HG03060 (cell line): ENCODE measurements at regions not wholly inside any gene's neighbourhood (a gene's known extent, or its start where the extent isn't known, plus 50 kb on each side); places are given as distances from the start of the nearest gene placed in this dataset.
A peak's percentile ranks its signal among the peaks of the same experiment; 100 is the strongest.
"Not testable (repeated sequence)": the region's sequence is repeated elsewhere in the genome, so short reads cannot be mapped to it uniquely, and the experiment has no call there.

Experiments
- ATAC-seq: cut with Tn5 transposase; IDR thresholded peaks from one replicate; pipeline ENCODE4 v1.9.1; 2021; ENCODE audit warnings: low read depth, moderate number of reproducible peaks; ENCODE audit not compliant: unreplicated experiment

DNA sequence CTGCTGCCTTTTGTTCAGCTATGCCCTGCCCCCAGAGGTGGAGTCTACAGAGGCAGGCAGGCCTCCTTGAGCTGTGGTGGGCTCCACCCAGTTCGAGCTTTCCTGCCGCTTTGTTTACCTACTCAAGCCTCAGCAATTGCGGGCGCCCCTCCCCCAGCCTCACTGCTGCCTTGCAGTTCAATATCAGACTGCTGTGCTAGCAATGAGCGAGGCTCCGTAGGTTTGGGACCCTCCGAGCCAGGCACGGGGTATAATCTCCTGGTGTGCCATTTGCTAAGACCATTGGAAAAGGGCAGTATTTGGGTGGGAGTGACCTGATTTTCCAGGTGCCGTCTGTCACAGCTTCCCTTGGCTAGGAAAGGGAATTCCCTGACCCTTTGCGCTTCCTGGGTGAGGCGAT is 51.9 kb downstream of the DIPK2A start:
- not testable (repeated sequence) for ATAC-seq

DNA sequence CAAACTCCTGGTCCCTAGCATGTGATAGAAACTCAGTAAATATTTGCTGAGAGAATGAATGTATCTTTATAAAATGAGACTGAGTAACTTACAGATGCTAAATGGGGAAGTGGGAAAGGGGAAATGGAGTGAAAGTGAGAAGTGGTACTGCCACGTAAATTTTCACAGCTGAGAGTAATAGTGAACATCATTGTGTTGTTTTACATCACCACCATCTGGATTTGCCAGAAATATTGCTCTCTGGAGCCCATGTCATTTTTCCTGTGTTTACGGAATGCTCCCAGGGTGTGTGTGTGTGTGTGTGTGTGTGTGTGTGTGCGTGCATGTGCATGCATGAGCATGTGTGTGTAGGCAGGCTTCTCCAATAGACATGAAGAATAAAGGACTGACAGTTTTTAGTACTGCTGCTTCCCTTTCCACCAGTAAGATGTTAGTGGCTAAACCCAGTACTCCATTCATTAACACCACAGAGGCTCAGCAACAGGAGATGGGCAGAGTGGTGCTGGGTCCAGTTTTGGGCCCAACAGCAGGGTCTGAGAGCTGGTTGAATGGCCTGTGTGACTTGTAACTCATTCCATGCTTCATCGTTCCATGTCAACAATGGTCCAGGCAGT is 57.3 kb downstream of the DIPK2A start:
- peak; percentile 95 for ATAC-seq

DNA sequence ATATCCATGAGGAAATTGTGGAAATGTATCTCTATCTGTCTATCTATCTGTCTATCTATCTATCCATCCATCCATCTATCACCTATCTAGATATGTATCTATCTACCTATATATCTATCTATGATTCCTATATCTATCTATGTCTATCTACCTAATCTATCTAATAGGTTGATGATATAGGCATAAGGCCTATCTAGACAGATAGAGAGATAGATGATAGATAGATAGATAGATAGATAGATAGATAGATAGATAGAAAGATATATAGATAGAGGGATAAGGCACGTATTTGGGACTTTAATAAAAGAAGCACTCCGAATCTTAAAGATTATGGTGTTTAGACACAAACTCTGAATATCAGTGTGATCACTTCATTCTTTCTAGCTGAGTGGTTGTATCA is 58.1 kb downstream of the DIPK2A start:
- no peak for ATAC-seq

DNA sequence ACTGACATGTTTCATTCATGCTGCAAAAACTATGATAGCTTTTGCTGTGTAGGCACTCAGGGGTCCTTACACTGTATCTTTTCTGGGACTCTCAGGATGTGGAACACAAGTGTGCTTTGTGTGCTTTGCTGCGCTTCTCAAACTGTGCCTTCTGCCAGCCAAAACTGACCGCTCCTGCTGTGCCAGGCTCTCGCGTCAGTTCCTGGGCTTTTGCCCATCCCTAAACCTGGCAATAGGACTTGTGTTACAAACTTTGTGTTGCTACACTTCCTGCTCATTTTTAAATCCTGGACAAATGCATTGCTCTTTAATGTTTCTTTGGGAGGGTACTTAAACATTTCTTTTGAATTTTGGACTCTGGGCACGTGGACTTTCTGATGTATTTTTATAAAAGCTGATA is 60.3 kb downstream of the DIPK2A start:
- no peak for ATAC-seq

DNA sequence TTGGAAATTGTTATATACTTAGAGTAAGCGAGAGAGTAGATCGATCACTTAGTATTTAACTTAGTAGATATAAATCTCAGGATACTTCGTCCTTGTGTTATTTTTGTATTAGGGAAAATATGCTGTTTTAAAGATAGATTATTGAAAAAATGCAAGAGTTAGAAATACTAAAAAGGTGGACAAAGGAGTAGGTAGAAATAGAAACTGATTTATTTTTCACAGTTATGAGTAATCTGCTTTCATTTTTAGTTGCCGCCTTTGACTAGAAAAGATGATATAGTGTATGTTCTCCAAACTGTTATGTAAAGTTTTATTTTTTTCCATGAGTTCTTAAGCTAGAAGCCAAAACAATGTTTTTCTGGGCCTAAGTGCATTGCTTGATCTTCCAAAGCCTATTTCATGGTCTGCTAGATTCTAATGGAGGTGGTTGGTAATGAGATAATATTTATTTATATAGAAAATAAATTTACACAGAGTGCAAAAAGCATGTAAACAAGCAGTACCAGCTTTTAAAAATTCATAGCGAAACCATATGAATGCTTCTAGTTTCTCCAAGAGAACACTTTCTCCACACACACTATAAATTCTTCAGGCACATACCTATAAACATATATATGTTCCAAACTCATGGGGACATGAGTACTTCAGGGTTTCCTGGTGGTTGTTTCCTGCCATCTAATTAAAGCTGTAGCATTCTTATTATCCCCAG is 61.1 kb downstream of the DIPK2A start:
- ATAC-seq: peak; percentile 56

DNA sequence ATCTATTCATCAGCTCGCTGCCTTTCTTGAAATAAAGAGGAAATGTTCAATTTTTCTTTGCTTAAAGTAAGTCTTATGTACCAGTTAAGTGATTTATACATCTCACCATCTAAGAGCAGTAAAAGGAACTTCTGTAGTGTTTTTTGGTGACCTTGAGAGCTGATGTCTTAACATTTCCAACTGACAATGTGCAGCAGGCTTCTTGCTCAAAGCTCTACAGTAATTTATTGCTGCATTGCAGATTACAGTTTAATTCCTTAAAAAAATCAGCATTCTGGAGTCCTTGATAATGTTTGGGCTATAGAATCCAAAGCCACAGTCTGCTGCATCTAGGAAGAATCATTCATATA is 61.6 kb downstream of the DIPK2A start:
- ATAC-seq: no peak

DNA sequence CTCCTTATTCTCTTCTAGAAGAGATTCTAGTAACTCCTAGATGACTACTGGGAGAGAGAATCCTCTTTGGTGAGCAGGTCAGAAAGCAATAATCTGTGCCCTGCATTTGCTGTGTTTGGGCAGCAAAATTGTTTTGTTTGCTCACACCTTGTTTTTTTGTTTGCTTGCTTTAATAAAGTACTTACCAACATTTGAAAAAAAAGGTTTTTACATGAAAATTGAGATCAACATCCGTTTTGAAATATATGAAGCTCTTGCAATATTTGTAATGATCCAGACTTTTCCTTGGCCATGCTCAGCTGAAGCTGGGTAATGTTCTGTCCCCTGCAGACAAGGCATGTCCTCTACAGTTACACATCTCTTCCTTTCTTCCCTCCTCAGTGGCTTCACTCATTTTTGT is 62.2 kb downstream of the DIPK2A start:
- ATAC-seq: no peak

DNA sequence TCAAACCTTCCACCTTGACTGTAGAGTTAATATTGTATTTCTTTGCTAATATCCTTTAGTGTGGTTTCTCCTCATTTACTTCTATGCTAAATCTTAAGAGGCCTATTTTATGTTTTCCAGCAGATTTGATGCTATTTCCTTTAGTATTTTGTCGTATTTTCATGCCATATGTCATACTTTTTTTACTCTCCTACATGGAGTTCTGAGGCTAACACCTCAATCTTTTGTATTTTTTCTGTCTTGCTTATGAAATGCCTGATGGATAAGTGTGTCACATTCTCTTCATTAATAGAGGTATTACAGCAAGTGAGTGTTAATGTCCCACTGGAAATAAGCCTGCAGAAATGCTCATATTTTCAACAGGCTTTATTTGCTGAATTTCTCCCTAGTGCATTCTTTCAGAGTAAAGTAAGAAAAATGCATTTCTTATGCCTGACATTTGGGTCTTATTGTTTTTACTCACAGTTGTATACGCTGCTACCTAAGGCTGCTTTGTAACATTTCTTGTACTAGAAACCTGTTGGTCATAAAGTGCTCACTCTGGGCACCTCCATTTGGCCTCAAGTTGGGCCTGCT is 63.2 kb downstream of the DIPK2A start:
- no peak for ATAC-seq

DNA sequence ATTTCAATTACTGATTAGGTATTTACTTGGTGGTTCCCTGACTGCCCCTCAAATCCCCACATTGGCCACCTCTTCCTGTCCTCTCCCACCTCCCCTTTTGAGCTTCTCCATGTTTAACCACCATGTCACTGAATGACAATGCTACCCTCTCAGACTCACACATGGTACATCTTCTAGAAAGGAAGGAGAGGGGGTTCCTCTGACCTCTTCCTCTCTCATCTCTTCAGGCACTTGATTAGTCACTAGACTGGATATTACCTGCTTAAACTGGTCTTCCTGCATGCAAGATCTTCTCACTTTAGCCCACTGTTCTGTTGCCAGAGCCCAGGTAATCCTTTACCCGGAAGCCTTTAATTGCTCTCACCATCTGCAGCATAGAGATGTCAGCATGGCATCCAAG is 64.9 kb downstream of the DIPK2A start:
- ATAC-seq: no peak

DNA sequence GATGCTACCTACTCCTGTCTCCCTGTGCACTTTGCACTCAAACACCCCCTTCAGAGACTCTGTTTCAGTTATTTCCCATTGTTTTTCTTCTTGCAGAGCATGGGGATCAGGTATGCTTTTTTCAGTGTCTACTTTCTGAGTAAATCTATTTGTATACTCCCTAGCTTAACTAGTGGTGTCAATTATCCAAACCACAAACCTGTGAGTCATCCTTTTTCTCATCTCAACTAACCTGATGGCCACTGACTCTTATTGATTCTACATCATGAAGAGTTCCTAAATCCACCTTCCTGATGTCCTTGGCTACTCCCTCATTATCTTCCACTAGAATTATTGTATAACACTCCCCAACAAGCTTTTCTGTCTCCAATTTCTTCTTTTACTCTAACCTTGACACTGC is 68.0 kb downstream of the DIPK2A start:
- no peak for ATAC-seq

DNA sequence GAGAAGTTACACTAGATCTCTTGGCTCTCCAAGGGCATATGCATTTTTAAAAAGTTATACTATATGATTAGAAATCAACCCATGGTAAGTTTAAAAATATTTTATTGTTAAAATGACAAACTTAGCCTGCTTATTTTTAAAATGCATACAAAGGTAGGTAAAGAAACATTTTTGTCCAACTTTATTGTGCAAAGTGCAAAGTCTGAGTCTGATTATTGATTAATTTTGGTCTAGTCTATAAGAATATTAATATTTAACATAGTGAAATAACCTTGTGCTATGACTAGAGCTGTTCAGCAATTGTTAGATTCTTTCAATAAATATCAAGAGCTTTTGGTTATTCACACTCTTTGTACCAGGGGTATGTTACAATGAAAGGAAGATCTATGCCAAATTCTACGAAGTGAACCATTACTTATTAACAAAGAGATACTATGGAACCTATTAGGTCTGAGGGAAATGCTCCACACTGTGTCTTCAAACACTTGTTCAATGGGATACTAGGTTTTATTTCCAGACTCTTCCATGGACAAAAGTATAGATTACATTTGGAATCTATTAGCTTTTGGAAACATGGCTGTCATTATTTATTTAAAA is 70.4 kb downstream of the DIPK2A start:
- no peak for ATAC-seq

DNA sequence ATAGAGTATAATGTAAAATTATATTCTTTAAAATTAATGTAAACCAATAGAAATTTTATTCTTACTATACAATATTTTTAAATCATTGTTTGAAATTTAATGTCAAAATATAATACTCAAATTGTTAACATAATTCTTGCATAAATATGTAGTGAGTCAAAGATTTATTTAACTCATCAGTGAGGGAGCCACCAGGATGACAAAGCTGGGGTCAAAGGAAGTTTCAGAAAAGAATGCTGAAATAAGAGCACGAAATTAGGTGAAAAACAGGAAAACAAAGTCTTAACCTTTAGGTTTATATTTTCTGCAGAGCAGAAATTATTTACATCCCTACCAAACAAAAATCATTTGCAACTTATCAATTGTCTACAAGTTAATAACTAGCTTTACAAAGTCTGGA is 74.1 kb downstream of the DIPK2A start:
- ATAC-seq: no peak

DNA sequence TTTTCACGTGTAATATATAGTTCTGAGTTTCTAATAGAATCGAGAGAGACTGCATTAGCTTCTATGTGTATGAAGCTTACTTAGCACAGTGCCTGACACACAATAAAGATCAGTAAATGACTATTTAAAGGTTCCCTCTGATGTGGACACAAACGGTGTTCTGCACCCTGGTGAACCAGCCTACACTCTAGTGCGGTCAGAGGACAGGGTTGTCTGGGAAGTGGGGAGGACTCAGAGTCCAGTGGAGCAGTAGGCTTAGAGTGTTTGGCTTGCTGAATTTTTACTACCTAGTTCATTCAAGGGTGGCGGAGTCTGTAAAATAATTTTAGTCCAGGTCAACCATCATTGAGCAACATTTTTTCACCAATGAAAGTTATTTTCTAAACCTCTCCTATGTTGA is 77.8 kb downstream of the DIPK2A start:
- no peak for ATAC-seq

DNA sequence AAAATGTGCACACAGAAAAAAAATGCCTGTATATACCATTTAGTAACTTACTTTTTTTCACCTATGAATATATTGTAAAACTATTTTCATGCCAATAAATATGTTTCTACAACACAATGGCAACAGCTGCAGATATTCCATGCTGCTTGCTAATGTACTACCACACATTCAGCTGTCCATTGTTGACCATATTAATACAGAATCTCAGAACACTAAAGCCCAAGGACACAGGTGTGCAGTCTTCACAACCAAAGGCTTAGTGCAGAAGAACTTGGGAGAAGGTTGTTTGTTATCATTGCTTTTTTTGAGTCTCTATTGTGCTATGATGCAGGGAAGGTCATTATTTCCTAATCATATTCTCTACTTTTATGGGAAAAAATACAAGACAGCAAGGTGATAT is 79.6 kb downstream of the DIPK2A start:
- ATAC-seq: no peak

DNA sequence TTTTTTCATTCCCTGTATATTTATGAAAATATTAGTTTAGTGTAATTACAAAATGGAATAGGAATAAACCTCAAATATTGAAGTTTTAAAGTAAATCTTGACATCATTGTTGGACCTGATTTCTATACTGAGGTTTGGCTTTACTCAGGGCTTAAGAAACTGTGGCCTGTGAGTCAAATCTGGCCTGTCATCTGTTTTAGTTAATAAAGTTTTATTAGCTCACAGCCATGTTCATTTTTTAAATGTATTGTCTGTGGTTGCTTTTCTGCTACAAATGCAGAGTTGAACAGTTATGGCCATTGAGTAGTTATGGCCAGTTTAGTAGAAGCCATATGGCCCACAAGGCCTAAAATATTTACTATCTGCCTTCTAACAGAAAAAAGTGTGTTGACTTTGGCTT is 80.7 kb downstream of the DIPK2A start:
- ATAC-seq: no peak

DNA sequence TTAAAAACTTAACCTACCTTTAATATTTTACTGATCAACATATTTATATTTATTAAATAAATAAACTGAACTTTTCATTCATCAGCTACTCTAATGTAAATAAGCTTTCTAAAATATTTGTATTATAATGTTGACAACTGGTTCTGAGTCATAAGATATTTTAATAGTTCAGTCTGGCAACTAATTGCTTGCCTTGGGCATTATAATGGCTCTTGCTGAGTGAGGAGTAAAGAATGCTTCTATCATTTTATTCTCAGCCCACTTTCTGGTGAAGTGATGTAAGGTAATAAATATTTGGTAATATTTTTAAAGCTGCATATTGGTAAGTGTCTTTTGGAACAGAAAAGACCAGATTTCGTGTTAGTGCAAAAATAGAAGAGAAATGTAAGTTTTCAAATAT is 81.5 kb downstream of the DIPK2A start:
- no peak for ATAC-seq

DNA sequence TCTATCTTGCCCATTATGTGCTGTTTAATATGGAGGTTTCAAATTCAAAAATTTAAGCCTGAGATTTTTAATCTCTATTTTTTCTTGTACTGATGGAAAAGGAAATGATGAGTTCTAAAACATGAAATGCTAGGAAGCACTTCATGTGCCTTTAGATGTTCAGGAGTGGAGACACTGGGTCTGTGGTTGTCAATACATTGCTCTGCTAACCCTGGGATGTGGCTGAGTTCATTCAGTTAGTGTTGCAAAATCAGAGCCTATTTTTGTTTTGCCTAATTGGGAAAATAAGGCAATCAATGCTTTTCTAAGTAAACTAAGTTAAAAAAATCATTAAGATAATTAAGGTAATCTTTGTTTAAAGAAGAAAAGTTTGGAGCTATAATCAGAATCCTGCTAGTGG is 83.1 kb downstream of the DIPK2A start:
- no peak for ATAC-seq

DNA sequence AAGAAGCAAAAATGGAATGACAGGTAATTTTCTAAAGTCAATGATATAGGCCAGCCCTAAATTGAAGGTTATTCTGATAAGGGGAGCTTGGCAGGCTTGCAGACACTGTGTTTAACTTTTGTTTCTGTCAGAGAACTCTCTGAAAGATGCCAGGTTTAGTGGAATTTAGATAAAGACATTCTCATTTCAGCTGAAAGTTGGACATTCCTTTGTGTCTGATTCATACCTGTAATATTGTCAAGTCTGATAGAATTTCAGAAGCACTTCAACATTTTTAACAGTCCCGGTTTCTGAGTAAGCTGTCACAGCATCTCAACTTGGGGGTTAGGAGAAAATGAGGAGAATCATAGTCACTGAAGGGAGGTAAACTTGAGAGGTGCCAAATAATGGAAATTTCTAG is 84.0 kb downstream of the DIPK2A start:
- no peak for ATAC-seq

DNA sequence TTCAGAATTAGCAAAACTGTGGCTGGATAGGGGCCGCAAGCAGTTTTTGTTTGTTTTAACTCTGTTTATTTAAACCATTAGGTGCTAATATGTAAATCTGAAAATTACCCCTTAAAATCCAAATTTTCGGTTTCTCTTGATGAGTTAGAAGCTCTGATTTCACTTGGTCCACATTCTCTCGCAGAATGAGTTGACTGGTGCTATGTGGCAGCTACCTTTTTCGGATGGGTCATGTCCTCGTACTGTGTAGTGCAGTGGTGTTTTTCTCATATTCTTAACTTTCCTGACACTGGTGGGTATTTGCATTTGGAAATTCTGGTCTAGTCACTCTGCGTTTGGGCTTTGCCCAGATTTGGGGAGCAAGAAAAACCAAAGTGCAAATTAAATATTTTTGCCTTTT is 87.1 kb downstream of the DIPK2A start:
- ATAC-seq: no peak

DNA sequence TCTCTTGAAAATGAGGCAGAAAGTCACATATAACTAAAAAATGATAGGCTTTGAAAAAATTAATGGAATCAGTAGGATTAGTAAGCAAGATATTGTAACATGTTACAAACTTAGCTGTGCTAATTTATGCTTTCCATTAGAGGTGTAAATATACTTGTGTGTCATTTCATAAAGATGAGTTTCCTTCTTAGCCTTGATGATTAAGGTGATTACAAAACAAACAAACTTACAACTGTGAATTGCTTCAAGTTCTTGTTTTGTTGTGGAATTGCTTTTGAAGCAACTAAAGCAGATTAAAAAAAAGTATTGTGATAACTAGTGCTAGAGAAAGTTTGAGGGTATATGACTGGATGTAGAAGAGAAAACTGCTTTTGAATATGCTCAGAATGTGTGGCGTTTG is 87.9 kb downstream of the DIPK2A start:
- no peak for ATAC-seq

DNA sequence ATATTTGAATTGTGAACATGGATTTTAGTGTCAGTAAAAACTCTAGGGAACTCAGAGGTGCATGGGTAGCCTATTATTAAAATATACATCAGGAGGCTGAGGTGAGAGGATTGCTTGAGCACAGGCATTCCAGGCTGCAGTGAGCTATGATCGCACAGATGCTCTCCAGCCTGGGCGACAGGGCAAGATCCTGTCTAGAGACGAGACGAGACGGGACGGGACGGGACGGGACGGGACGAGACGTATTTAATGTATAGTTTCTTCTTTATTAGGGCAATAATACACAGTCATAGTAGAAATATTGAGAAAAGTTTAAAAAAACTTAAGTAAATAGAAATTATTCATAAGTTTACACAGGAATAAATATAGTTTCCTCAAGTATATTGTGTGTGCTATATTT is 89.3 kb downstream of the DIPK2A start:
- ATAC-seq: no peak

DNA sequence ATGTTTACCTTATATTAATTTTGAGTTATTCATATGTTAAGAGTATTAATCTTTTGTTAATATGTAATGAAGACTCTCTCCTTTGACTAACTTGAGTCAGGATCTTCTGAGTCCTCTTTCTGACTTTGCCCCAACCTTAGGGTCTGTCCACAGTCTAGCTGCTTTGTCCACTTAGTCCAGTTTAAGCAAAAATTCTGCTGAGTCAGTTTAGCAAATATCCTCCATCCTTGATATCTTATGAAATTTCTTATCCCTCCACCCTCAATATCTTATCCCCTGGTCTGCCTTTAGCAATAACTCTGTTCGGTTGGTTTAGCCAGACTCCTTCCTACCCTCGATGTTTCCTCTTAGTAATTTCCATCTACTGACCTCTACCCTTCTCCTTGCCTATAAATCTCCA is 91.7 kb downstream of the DIPK2A start:
- ATAC-seq: no peak
